Activated CD4-positive, alpha-beta memory T cell treated with anti-CD3 and anti-CD28 coated beads, Interleukin-2, amount 10 ng/mL, durations not matched to agents 7 days and 5 days (primary cell): ENCODE measurements at regions not wholly inside any gene's neighbourhood (a gene's known extent, or its start where the extent isn't known, plus 50 kb on each side); places are given as distances from the start of the nearest gene placed in this dataset.

Source experiments
- CTCF ChIA-PET: fragments of 350-600 bp; sonication (Branson Sonifier 250); formaldehyde crosslinking; loops from one replicate; lab custom pipeline; 2021; ENCODE audit warnings: antibody characterized with exemption, inconsistent platforms; lab: Charles Lee
- POLR2A ChIA-PET: fragments of 350-600 bp; sonication (Branson Sonifier 250); formaldehyde crosslinking; loops from one replicate; lab custom pipeline; 2021; ENCODE audit warnings: antibody characterized with exemption; lab: Charles Lee
- DNase-seq: peaks from one replicate; pipeline ENCODE4 v3.0.0-alpha.2; 2020
- H3K27ac Mint-ChIP-seq: one replicate; pipeline ENCODE4 v1.8.0; 2021; ENCODE audit warnings: mild to moderate bottlenecking, mixed read lengths
- H3K27me3 Mint-ChIP-seq: one replicate; pipeline ENCODE4 v1.8.0; 2021; ENCODE audit warnings: mixed read lengths
- H3K36me3 Mint-ChIP-seq: one replicate; pipeline ENCODE4 v1.8.0; 2021; ENCODE audit warnings: low read depth, mixed read lengths
- H3K4me1 Mint-ChIP-seq: one replicate; pipeline ENCODE4 v1.8.0; 2021; ENCODE audit warnings: mixed read lengths
- H3K4me3 Mint-ChIP-seq: one replicate; pipeline ENCODE4 v1.8.0; 2021; ENCODE audit warnings: mild to moderate bottlenecking, mixed read lengths
- H3K9me3 Mint-ChIP-seq: one replicate; pipeline ENCODE4 v1.8.0; 2021; ENCODE audit warnings: mixed read lengths

DNA sequence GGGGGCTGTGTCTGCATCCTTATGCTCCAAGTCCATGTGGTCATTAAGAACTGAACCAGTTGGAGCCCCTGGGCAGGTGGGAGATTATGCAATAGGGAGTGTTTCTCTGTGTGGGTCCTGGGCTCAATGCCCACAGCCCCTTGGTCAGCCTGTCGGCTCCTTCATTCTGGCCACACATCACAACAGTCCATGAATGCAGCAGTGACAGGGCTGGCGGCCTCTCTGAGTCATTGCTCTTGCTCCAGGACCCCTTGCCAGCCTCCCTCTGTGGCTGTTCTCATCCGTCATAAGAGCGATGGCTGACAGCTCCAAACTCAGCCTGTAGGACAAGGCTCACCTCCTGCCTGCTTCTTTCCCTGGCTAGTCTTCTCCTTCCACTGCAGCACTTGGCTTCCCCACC is 609.5 kb upstream of the CDH4 start:
- ChIA-PET POLR2A (no interaction called here), CTCF (no interaction called here)
- no peaks in the 10 kb centered on the region for H3K36me3 Mint-ChIP-seq
- no peak overlapping the region for H3K4me3 Mint-ChIP-seq
- H3K9me3 Mint-ChIP-seq: peaks cover 2% of the 10 kb centered on the region
- no peaks in the 10 kb centered on the region for H3K27me3 Mint-ChIP-seq
- no peaks in the 10 kb centered on the region for H3K4me1 Mint-ChIP-seq
- no peak overlapping the region for H3K27ac Mint-ChIP-seq
- DNase-seq: no peak

GRCh38 chr20:60648556-60648955 is 603.5 kb upstream of the CDH4 start:
- Mint-ChIP-seq H3K9me3 (peaks cover 7% of the 10 kb centered on the region), H3K4me3 (no peak overlapping the region), H3K27ac (no peak overlapping the region), H3K27me3 (no peaks in the 10 kb centered on the region), H3K4me1 (no peaks in the 10 kb centered on the region), H3K36me3 (no peaks in the 10 kb centered on the region)
- ChIA-PET CTCF (no interaction called here), POLR2A (no interaction called here)
- DNase-seq: no peak

DNA sequence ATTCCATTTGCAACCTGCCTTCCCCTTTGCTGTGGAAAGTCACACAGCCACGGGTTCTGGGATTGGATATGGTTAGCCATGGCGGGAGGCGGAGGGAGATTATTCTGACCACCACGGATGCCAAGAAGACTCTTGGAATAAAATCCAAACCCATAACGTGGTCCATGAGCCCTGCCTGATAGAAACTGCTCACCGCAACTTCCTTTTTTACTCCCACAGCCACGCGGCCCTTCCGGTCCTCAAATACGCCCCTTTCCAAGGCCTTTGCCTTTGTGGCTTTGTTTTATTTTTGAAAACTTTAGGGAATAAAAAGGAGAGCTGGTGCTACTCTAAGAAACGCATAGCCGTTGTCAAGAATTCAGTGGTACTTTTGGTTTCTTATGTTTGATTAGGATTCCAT is 602.5 kb upstream of the CDH4 start:
- Mint-ChIP-seq H3K36me3 (no peaks in the 10 kb centered on the region), H3K27me3 (no peaks in the 10 kb centered on the region), H3K4me1 (no peaks in the 10 kb centered on the region), H3K9me3 (peaks cover 12% of the 10 kb centered on the region), H3K27ac (no peak overlapping the region), H3K4me3 (no peak overlapping the region)
- no peak for DNase-seq
- ChIA-PET CTCF (no interaction called here), POLR2A (no interaction called here)

GRCh38 chr20:60650087-60650486 is 602.0 kb upstream of the CDH4 start:
- Mint-ChIP-seq H3K4me1 (no peaks in the 10 kb centered on the region), H3K36me3 (no peaks in the 10 kb centered on the region), H3K27ac (no peak overlapping the region), H3K27me3 (no peaks in the 10 kb centered on the region), H3K9me3 (peaks cover 12% of the 10 kb centered on the region), H3K4me3 (no peak overlapping the region)
- CTCF ChIA-PET: no interaction called here
- POLR2A ChIA-PET: no interaction called here
- DNase-seq: no peak

DNA sequence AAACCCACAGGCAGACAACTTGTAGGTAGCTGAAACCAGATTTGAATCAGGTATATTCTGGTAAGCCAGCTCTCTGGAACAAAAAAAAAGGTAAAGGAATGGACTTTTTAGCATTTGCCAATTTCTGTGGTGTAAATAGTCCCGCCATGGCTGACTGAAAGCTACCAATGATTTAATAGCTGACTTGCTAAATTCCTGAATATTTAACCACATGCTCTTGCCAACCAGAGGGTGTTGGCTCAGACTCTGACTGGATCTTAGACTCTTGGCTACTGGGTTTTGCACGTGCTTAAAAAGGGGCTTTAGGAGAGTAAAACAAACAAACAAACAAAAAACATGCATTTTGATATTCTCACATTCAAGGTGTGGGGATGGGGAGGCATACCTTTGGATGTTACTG is 600.0 kb upstream of the CDH4 start:
- H3K4me3 Mint-ChIP-seq: no peak overlapping the region
- ChIA-PET POLR2A (no interaction called here), CTCF (no interaction called here)
- no peak overlapping the region for H3K27ac Mint-ChIP-seq
- no peaks in the 10 kb centered on the region for H3K36me3 Mint-ChIP-seq
- H3K27me3 Mint-ChIP-seq: no peaks in the 10 kb centered on the region
- no peaks in the 10 kb centered on the region for H3K4me1 Mint-ChIP-seq
- DNase-seq: no peak
- peaks cover 12% of the 10 kb centered on the region for H3K9me3 Mint-ChIP-seq

DNA sequence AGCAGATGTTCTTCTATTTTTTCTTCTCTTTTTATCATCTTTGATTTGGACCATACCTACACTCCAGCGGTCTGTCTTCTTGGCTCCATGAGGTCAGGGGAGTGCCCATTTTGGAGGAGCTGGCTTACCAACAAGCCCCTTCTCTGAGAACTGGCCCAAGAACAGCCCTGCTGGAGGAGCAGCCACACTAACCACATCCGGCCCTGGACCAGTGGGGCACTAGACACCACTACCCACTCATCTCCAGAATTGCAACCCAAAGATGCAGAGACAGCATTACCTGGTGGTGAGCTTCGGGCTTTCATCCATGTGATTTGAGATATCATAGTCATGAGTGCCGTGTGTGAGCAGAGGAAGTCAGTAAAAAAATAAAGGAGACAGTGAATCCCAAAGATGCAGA is 599.4 kb upstream of the CDH4 start:
- ChIA-PET POLR2A (no interaction called here), CTCF (no interaction called here)
- Mint-ChIP-seq H3K4me3 (no peak overlapping the region), H3K27me3 (no peaks in the 10 kb centered on the region), H3K27ac (no peak overlapping the region), H3K4me1 (no peaks in the 10 kb centered on the region), H3K36me3 (no peaks in the 10 kb centered on the region), H3K9me3 (peaks cover 12% of the 10 kb centered on the region)
- no peak for DNase-seq

GRCh38 chr20:60653111-60653845 is 598.8 kb upstream of the CDH4 start:
- H3K4me1 Mint-ChIP-seq: no peaks in the 10 kb centered on the region

DNA sequence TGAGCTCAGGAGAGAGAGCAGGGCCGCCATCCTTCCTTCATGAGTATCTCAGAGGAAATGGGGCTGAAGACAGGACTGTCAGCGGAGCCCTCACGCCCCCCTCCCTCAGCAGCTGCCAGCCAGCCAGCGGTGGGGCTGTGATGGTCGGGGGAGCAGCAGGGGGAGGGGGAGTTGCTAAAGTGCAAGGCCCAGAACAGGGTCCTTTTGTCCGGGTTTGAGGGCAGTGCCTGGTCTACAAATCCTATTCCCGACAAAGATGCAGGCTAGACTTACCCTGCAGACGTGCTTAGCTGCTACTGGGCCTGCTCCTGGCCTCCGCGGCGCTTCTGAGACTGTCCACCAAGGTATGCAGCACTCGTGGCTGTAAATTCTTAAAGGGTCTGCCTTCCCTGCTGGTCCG is 593.4 kb upstream of the CDH4 start:
- Mint-ChIP-seq H3K36me3 (no peaks in the 10 kb centered on the region), H3K4me1 (no peaks in the 10 kb centered on the region), H3K27me3 (no peaks in the 10 kb centered on the region), H3K9me3 (peaks cover 5% of the 10 kb centered on the region), H3K27ac (no peak overlapping the region), H3K4me3 (no peak overlapping the region)
- DNase-seq: no peak
- ChIA-PET CTCF (no interaction called here), POLR2A (no interaction called here)

More at GRCh38 chr20:60653111-60653845, 598.8 kb upstream of the CDH4 start:
- Mint-ChIP-seq H3K4me3 (no peak overlapping the region), H3K27ac (no peak overlapping the region), H3K36me3 (no peaks in the 10 kb centered on the region), H3K27me3 (no peaks in the 10 kb centered on the region), H3K9me3 (peaks cover 12% of the 10 kb centered on the region)
- CTCF ChIA-PET: no interaction called here
- POLR2A ChIA-PET: no interaction called here
- DNase-seq: no peak

DNA sequence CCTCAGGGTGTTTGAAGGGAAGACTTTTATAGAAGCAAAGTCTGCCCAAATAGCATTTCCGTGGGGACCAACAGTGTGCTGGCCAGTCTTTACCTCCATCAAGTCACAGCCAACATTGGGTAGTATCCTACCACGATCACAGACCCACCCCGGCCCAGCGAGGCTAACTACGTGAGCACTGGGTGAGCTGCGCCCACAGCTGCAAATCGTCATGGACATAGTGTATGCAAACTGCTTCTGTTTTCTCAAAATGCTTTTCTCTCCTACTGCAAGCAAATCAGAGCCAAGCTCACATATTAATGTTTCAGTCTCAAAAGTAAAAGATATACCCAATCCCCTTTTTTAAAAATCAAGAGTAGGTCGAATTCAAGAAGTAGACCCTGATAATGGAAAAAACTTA is 592.8 kb upstream of the CDH4 start:
- Mint-ChIP-seq H3K27ac (no peak overlapping the region), H3K9me3 (peaks cover 3% of the 10 kb centered on the region)

DNA sequence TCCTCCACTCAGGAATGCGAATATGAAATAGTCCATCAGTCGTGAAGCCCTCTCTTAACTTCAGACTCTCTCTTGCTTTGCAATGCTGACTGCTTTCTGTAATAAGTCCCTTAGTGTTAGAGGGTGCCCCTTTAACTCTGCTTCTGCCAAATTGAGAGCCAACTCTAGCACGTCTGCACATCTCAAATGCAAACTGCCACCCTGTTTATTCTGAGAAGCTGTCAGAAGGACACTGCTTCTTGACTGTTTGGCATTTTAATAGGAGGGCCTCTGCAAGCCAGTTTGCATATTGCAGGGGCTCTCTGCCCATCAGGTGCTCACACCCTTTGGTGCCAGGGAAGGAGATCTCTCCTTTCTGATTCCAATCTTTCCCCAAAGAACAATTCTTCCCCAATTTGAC is 589.8 kb upstream of the CDH4 start:
- no peak overlapping the region for H3K27ac Mint-ChIP-seq
- no peak for DNase-seq
- no peaks in the 10 kb centered on the region for H3K36me3 Mint-ChIP-seq
- no peaks in the 10 kb centered on the region for H3K4me1 Mint-ChIP-seq
- ChIA-PET POLR2A (no interaction called here), CTCF (no interaction called here)
- H3K4me3 Mint-ChIP-seq: no peak overlapping the region
- H3K9me3 Mint-ChIP-seq: no peaks in the 10 kb centered on the region
- H3K27me3 Mint-ChIP-seq: no peaks in the 10 kb centered on the region

More for the DNA sequence above, 592.8 kb upstream of the CDH4 start:
- POLR2A ChIA-PET: no interaction called here
- CTCF ChIA-PET: no interaction called here
- DNase-seq: no peak
- H3K27me3 Mint-ChIP-seq: no peaks in the 10 kb centered on the region
- H3K4me1 Mint-ChIP-seq: no peaks in the 10 kb centered on the region
- no peak overlapping the region for H3K4me3 Mint-ChIP-seq
- H3K36me3 Mint-ChIP-seq: no peaks in the 10 kb centered on the region

DNA sequence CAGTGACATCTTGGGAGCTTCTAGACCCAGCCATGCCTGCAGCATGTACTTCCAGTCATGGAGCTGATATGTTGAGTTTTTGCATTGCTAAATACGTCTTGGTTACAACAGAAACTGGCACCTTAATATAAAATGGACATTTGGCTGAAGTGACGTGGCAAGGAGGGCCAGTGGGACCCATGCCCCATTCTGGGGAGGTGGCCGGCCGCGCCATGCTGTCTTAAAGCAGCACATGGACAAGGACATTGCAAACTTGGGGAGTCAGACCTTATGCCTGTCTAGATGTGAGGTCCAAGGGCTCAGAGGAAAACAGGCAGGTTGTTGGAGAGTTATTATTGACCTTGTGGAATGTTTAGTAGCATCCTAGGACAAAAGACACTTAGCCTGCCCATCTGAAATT is 588.0 kb upstream of the CDH4 start:
- no peak overlapping the region for H3K4me3 Mint-ChIP-seq
- no peaks in the 10 kb centered on the region for H3K36me3 Mint-ChIP-seq
- CTCF ChIA-PET: no interaction called here
- H3K27me3 Mint-ChIP-seq: no peaks in the 10 kb centered on the region
- H3K27ac Mint-ChIP-seq: no peak overlapping the region
- no peaks in the 10 kb centered on the region for H3K4me1 Mint-ChIP-seq
- POLR2A ChIA-PET: no interaction called here
- no peaks in the 10 kb centered on the region for H3K9me3 Mint-ChIP-seq
- DNase-seq: no peak

- ChIA-PET CTCF (no interaction called here), POLR2A (no interaction called here)
- no peak for DNase-seq
- no peaks in the 10 kb centered on the region for H3K9me3 Mint-ChIP-seq
- H3K27me3 Mint-ChIP-seq: no peaks in the 10 kb centered on the region
- no peak overlapping the region for H3K4me3 Mint-ChIP-seq
- H3K4me1 Mint-ChIP-seq: no peaks in the 10 kb centered on the region
- no peak overlapping the region for H3K27ac Mint-ChIP-seq
- no peaks in the 10 kb centered on the region for H3K36me3 Mint-ChIP-seq
Measured at GRCh38 chr20:60667641-60668040, 584.4 kb upstream of the CDH4 start.

DNA sequence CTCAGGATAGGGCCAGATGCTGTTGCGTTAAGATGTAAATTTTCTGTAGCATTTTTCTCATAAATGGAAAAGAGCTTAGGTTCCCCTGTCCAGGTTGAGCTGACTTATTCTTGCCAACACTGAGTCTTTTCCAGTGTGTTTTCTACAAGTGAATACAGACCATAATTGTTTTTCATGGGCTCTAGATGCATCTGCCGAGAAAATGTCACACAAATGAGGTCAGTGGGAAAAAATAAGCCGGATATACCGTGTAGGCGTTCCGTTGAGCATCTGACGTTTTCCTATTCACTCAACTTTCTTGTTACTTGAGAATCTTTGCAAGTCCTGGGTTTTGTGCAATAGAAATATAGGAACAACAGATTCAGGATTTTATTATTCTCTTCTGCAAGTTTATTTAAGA is 582.9 kb upstream of the CDH4 start:
- Mint-ChIP-seq H3K9me3 (no peaks in the 10 kb centered on the region), H3K4me1 (no peaks in the 10 kb centered on the region), H3K36me3 (no peaks in the 10 kb centered on the region), H3K27me3 (no peaks in the 10 kb centered on the region), H3K27ac (no peak overlapping the region), H3K4me3 (no peak overlapping the region)
- CTCF ChIA-PET: no interaction called here
- DNase-seq: no peak
- POLR2A ChIA-PET: no interaction called here

GRCh38 chr20:60676011-60676410 is 576.0 kb upstream of the CDH4 start:
- no peaks in the 10 kb centered on the region for H3K27me3 Mint-ChIP-seq
- no peak overlapping the region for H3K4me3 Mint-ChIP-seq
- H3K9me3 Mint-ChIP-seq: no peaks in the 10 kb centered on the region
- POLR2A ChIA-PET: no interaction called here
- H3K27ac Mint-ChIP-seq: no peak overlapping the region
- CTCF ChIA-PET: no interaction called here
- H3K4me1 Mint-ChIP-seq: no peaks in the 10 kb centered on the region
- no peaks in the 10 kb centered on the region for H3K36me3 Mint-ChIP-seq
- no peak for DNase-seq
